GM18909 (cell line): ENCODE measurements at regions not wholly inside any gene's neighbourhood (a gene's known extent, or its start where the extent isn't known, plus 50 kb on each side); places are given as distances from the start of the nearest gene placed in this dataset.
A peak's percentile ranks its signal among the peaks of the same experiment; 100 is the strongest.

Experiments
- ATAC-seq: cut with Tn5 transposase; IDR thresholded peaks from one replicate; pipeline ENCODE4 v1.9.1; 2021; ENCODE audit warnings: mild to moderate bottlenecking; ENCODE audit not compliant: unreplicated experiment, poor library complexity

- no peak for ATAC-seq
These were observed 220.5 kb upstream of the FOXN3 start for GRCh38 chr14:89637581-89637980.

- no peak for ATAC-seq
These were observed 218.6 kb upstream of the FOXN3 start for GRCh38 chr14:89635615-89636014.

GRCh38 chr14:89634037-89634436 is 217.0 kb upstream of the FOXN3 start:
- ATAC-seq, result no peak

GRCh38 chr14:89630101-89630829 is 213.2 kb upstream of the FOXN3 start:
- ATAC-seq, result no peak

GRCh38 chr14:89629383-89629782 is 212.3 kb upstream of the FOXN3 start:
- ATAC-seq, result no peak

- no peak for ATAC-seq
These were observed 211.5 kb upstream of the FOXN3 start for GRCh38 chr14:89628521-89628920.

- no peak for ATAC-seq
These were observed 209.3 kb upstream of the FOXN3 start for GRCh38 chr14:89626233-89626806.

- no peak for ATAC-seq
These were observed 208.7 kb upstream of the FOXN3 start for GRCh38 chr14:89625731-89626232.

GRCh38 chr14:89625244-89625713 is 208.2 kb upstream of the FOXN3 start:
- no peak for ATAC-seq

GRCh38 chr14:89624500-89625156 is 207.6 kb upstream of the FOXN3 start:
- ATAC-seq, result no peak

GRCh38 chr14:89621791-89622638 is 205.0 kb upstream of the FOXN3 start:
- ATAC-seq, result no peak

- no peak for ATAC-seq
These were observed 204.0 kb upstream of the FOXN3 start for GRCh38 chr14:89621009-89621421.

GRCh38 chr14:89620436-89620835 is 203.4 kb upstream of the FOXN3 start:
- no peak for ATAC-seq

- ATAC-seq, result no peak
These were observed 202.6 kb upstream of the FOXN3 start for GRCh38 chr14:89619596-89619995.

- ATAC-seq, result peak; percentile 77
These were observed 201.9 kb upstream of the FOXN3 start for GRCh38 chr14:89618811-89619551.

- ATAC-seq, result no peak
These were observed 201.3 kb upstream of the FOXN3 start for GRCh38 chr14:89618330-89618708.

- peak; percentile 32 for ATAC-seq
These were observed 200.7 kb upstream of the FOXN3 start for GRCh38 chr14:89617481-89618329.

- peak; percentile 41 for ATAC-seq
These were observed 199.9 kb upstream of the FOXN3 start for GRCh38 chr14:89616852-89617341.

- no peak for ATAC-seq
These were observed 199.4 kb upstream of the FOXN3 start for GRCh38 chr14:89616425-89616824.
